ENCODE measurements at regions not wholly inside any gene's neighbourhood (a gene's known extent, or its start where the extent isn't known, plus 50 kb on each side); places are given as distances from the start of the nearest gene placed in this dataset.

- DNase-seq (ENCODE audit: low spot score, unreplicated experiment), result no peak
- Mint-ChIP-seq H3K4me1 (ENCODE audit: low read depth) (no peaks in the 10 kb centered on the region), H3K27ac (no peak overlapping the region), H3K4me3 (ENCODE audit: low read depth) (no peak overlapping the region), H3K36me3 (ENCODE audit: insufficient read depth) (peaks cover 5% of the 10 kb centered on the region), H3K27me3 (no peaks in the 10 kb centered on the region), H3K9me3 (ENCODE audit: low read depth) (peaks cover 63% of the 10 kb centered on the region)
- TF ChIP-seq CTCF (IDR thresholded peaks at IDR 0.05; ENCODE audit: unreplicated experiment), result no peak
Observed at GRCh38 chr7:63092951-63093350, 905.7 kb upstream of the ZNF722 start.

GRCh38 chr7:63093481-63093880 is 905.2 kb upstream of the ZNF722 start:
- Mint-ChIP-seq H3K36me3 (ENCODE audit: insufficient read depth) (peaks cover 5% of the 10 kb centered on the region), H3K4me1 (ENCODE audit: low read depth) (no peaks in the 10 kb centered on the region), H3K4me3 (ENCODE audit: low read depth) (no peak overlapping the region), H3K9me3 (ENCODE audit: low read depth) (peaks cover 61% of the 10 kb centered on the region), H3K27ac (no peak overlapping the region), H3K27me3 (no peaks in the 10 kb centered on the region)
- no peak for DNase-seq (ENCODE audit: low spot score, unreplicated experiment)
- TF ChIP-seq CTCF (IDR thresholded peaks at IDR 0.05; ENCODE audit: unreplicated experiment), result no peak

- no peaks in the 10 kb centered on the region for H3K4me1 Mint-ChIP-seq (ENCODE audit: low read depth)
- no peak overlapping the region for H3K27ac Mint-ChIP-seq
- no peaks in the 10 kb centered on the region for H3K27me3 Mint-ChIP-seq
- TF ChIP-seq CTCF (IDR thresholded peaks at IDR 0.05; ENCODE audit: unreplicated experiment), result no peak
- no peak overlapping the region for H3K4me3 Mint-ChIP-seq (ENCODE audit: low read depth)
- H3K9me3 Mint-ChIP-seq (ENCODE audit: low read depth), result peaks cover 58% of the 10 kb centered on the region
- no peak for DNase-seq (ENCODE audit: low spot score, unreplicated experiment)
- H3K36me3 Mint-ChIP-seq (ENCODE audit: insufficient read depth), result peaks cover 1% of the 10 kb centered on the region
Observed at GRCh38 chr7:63096141-63096540, 902.5 kb upstream of the ZNF722 start.

GRCh38 chr7:63104666-63105065 is 894.0 kb upstream of the ZNF722 start:
- no peak for TF ChIP-seq CTCF (IDR thresholded peaks at IDR 0.05; ENCODE audit: unreplicated experiment)
- DNase-seq (ENCODE audit: low spot score, unreplicated experiment), result no peak
- peaks cover 70% of the 10 kb centered on the region for H3K9me3 Mint-ChIP-seq (ENCODE audit: low read depth)
- H3K27ac Mint-ChIP-seq, result no peak overlapping the region
- no peak overlapping the region for H3K4me3 Mint-ChIP-seq (ENCODE audit: low read depth)
- H3K27me3 Mint-ChIP-seq, result no peaks in the 10 kb centered on the region
- peaks cover 2% of the 10 kb centered on the region for H3K36me3 Mint-ChIP-seq (ENCODE audit: insufficient read depth)
- H3K4me1 Mint-ChIP-seq (ENCODE audit: low read depth), result no peaks in the 10 kb centered on the region

- no peak for TF ChIP-seq CTCF (IDR thresholded peaks at IDR 0.05; ENCODE audit: unreplicated experiment)
- no peaks in the 10 kb centered on the region for H3K4me1 Mint-ChIP-seq (ENCODE audit: low read depth)
- no peak for DNase-seq (ENCODE audit: low spot score, unreplicated experiment)
- H3K36me3 Mint-ChIP-seq (ENCODE audit: insufficient read depth), result peaks cover 5% of the 10 kb centered on the region
- peaks cover 67% of the 10 kb centered on the region for H3K9me3 Mint-ChIP-seq (ENCODE audit: low read depth)
- no peaks in the 10 kb centered on the region for H3K27me3 Mint-ChIP-seq
- no peak overlapping the region for H3K4me3 Mint-ChIP-seq (ENCODE audit: low read depth)
- no peak overlapping the region for H3K27ac Mint-ChIP-seq
Observed at GRCh38 chr7:63105978-63106377, 892.7 kb upstream of the ZNF722 start.

All from progenitor cell of endocrine pancreas (in vitro differentiated cells).